GM21529 (cell line): ENCODE measurements at regions not wholly inside any gene's neighbourhood (a gene's known extent, or its start where the extent isn't known, plus 50 kb on each side); places are given as distances from the start of the nearest gene placed in this dataset.
"Not testable (repeated sequence)": the region's sequence is repeated elsewhere in the genome, so short reads cannot be mapped to it uniquely, and the experiment has no call there.

Experiments used
- ATAC-seq: cut with Tn5 transposase; IDR thresholded peaks from one replicate; pipeline ENCODE4 v1.9.1; 2021; ENCODE audit not compliant: unreplicated experiment

GRCh38 chr7:125299003-125299765 is 369.6 kb upstream of the POT1 start:
- no peak for ATAC-seq

GRCh38 chr7:125279961-125280360 is 350.3 kb upstream of the POT1 start:
- ATAC-seq, result no peak

DNA sequence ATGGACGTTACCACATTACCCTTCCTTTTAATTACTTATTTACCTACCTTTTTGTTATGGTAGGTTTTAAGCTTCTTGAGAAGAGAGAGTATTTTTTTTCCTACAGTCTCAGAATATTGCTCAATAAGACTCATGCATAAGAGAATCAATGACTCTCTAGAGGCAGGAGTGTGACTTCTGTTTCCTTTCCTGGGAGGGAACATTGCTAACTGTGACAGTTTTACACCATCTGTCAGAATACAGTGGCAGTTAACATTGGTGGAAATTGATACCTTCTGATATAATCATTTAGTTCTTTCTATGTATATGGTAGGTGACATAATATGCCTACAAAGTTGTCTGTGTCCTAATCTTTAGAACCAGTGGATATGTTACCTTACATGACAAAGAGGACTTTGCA is 348.7 kb upstream of the POT1 start:
- no peak for ATAC-seq

DNA sequence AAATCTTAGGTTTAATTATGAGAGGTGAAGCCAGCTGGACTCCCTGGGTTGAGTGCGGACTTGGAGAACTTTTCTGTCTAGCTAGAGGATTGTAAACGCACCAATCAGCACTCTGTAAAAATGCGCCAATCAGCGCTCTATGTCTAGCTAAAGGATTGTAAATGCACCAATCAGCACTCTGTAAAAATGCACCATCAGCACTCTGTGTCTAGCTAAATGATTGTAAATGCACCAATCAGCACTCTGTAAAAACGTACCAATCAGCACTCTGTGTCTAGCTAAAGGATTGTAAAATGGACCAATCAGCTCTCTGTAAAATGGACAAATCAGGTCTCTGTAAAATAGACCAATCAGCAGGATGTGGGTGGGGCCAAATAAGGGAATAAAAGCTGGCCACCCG is 345.1 kb upstream of the POT1 start:
- ATAC-seq, result not testable (repeated sequence)

- not testable (repeated sequence) for ATAC-seq
These were observed 334.7 kb upstream of the POT1 start for GRCh38 chr7:125264174-125264856.

DNA sequence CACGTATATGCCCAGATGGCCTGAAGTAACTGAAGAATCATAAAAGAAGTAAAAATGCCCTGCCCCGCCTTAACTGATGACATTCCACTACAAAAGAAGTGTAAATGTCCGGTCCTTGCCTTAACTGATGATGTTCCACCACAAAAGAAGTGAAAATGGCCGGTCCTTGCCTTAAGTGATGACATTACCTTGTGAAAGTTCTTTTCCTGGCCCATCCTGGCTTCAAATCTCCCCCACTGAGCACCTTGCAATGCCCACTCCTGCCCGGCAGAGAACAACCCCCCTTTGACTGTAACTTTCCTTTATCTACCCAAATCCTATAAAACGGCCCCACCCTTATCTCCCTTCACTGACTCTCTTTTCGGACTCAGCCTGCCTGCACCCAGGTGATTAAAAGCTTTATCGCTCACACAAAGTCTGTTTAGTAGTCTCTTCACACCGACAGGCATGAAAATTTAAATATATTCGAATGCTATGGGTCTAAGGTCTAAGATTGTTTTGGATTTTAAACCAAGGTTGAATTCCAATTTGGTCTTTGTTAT is 329.3 kb upstream of the POT1 start:
- not testable (repeated sequence) for ATAC-seq

GRCh38 chr7:125257617-125258016 is 328.0 kb upstream of the POT1 start:
- no peak for ATAC-seq

GRCh38 chr7:125256446-125256845 is 326.8 kb upstream of the POT1 start:
- no peak for ATAC-seq

GRCh38 chr7:125255810-125256209 is 326.2 kb upstream of the POT1 start:
- ATAC-seq, result no peak

DNA sequence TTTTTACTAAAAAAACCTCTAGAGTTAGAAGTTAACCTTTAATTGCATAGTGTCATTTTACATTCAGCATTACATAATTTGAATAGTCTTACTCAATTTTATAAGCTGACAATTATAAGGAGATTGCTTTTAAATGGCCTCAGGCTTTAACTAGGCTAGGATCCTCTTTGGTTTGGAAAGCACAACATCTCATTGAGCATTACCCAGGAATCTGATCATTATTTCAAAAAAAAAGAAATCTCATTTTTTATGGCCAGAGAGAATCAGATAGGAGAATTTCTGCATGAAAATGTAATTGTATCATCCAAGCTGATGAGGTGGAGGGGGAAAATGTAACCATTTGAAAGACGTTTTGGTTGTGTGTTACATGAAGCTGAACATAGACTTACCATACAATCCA is 324.9 kb upstream of the POT1 start:
- ATAC-seq, result no peak

- no peak for ATAC-seq
These were observed 324.0 kb upstream of the POT1 start for GRCh38 chr7:125253452-125254190.

GRCh38 chr7:125247514-125248098 is 318.0 kb upstream of the POT1 start:
- no peak for ATAC-seq

GRCh38 chr7:125246706-125247105 is 317.1 kb upstream of the POT1 start:
- no peak for ATAC-seq

GRCh38 chr7:125241548-125241947 is 311.9 kb upstream of the POT1 start:
- no peak for ATAC-seq

DNA sequence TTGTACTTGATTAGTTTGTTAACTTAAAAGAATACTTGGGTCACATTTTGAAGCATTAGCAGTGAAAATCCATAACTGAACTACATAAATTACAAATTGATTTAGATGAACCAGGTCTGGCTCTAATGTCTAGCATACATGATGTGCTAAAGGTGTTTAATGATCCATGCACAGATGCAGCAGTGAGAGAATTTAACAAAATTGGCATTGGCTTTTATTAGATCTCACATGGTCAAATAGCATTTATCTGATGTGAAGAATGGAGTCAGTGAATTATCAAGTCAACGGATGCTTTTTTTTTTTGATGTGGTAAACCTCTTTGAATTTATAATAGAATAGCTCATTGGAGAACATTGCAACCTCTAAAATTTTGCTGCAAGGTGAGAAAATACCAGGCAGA is 293.0 kb upstream of the POT1 start:
- no peak for ATAC-seq

- no peak for ATAC-seq
These were observed 288.5 kb upstream of the POT1 start for GRCh38 chr7:125218076-125218475.

DNA sequence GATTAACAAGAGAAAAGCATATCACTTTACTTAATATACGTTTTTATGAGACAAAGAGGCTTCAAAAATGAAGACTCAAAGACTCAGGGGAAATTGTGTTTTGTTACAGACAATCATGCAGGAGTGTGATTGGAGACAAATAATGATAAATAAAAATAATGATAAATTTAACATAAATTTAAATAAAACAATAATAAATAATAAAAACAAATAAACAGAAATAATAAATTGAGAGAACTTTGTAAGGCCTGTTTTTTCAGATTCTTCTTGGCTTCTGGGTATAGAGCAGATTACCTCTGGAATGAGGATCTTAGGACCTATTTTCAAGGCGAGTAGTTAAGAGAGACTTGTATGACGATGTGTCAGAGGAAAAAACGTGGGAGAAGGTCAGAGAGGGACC is 271.4 kb upstream of the POT1 start:
- no peak for ATAC-seq

DNA sequence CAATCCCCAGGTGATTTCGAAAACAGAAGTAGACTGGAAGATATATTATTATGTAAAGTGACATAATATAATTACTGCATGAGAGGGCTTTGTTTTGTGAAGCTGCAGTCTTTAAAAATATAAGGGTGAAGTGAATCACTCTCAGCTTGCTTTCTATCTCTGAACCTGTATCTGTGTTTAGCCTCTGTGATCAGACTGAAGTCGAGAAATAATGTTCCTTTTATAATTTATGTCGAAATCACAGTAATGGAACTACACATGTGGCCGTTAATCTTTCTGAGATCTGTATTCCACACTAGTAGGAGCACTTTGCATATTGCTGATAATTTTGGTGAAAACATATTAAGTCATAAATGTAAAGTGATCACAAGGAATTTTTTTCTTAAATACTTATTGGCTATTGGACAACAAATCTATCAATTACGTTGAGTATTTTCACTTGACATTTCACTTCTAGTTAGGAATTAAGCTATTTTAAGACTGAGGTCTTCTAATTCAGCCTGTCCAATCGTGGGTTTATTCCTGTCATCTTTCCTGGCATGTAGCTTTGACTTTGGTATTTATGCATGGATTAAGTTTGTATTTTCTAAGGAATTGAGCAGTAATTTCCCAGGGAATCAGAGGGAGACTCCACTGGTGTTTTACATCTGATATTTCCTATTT is 268.2 kb upstream of the POT1 start:
- ATAC-seq, result no peak

DNA sequence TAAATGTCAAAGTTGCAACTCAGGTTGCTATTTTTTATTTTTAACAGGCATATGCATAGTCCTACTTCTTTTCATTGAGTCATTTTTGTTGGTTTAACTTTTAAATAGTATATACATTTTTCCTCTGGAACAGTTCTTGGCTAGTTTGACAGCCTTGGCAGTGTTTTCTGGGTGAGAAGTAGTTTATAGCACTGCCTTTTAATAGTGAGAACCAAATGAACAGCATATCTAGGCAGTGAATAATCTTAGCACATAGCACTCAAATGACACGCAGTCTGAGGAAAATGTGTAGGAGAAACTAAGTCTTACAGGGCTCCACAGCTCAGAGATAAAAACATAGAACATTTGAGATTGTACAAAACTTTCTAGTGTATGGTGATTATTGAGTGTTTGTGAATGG is 265.5 kb upstream of the POT1 start:
- no peak for ATAC-seq

GRCh38 chr7:125193263-125193662 is 263.6 kb upstream of the POT1 start:
- ATAC-seq, result no peak

DNA sequence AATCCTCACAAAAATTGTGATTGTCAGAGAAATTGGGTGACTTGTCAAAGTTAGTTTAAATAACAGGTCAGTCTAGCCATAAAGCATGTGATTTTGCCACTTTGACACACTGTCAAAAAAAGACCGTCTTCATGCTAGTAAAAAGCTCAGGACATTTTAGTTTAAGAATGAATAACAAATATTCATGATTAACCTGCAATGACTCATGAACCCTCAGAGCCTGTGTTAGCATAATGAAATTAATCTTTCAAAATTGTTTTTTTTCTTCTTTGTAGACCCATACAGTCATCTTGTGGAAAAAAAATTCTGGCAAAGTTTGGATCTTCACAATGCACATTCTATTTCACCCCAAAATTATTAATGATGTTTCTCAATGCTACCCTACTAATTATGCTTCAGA is 255.2 kb upstream of the POT1 start:
- no peak for ATAC-seq
